Keratinocyte (primary cell): ENCODE measurements at regions not wholly inside any gene's neighbourhood (a gene's known extent, or its start where the extent isn't known, plus 50 kb on each side); places are given as distances from the start of the nearest gene placed in this dataset.

Source experiments
- DNase-seq: peaks from one replicate; pipeline ENCODE4 v3.0.0-alpha.2; 2011; ENCODE audit warnings: low read depth, missing footprints, low spot score
- FAIRE-seq: peaks from 2 replicates; lab custom pipeline; 2011; peaks lifted over from hg19 to GRCh38; lab: Jason Lieb, UNC
- H2AFZ ChIP-seq: 2 replicates; pipeline ENCODE4 v1.6.0; 2012; ENCODE audit warnings: low read length, control low read depth, inconsistent platforms; ENCODE audit not compliant: control insufficient read depth
- H3K27ac ChIP-seq: 2 replicates; pipeline ENCODE4 v1.5.1; 2011; ENCODE audit warnings: low read length; ENCODE audit not compliant: control insufficient read depth, insufficient read depth
- H3K27me3 ChIP-seq: 3 replicates; pipeline ENCODE4 v1.6.0; 2011; ENCODE audit warnings: low read length; ENCODE audit not compliant: control insufficient read depth, insufficient read depth; ENCODE audit errors: extremely low read depth
- H3K36me3 ChIP-seq, 2 experiments: 2 replicates in 1 of 2; 3 replicates in 1 of 2; pipeline ENCODE4 v1.5.1; 2011; ENCODE audit warnings: low read length in 2 of 2, mild to moderate bottlenecking in 1 of 2; ENCODE audit not compliant: control insufficient read depth in 2 of 2, insufficient read depth in 2 of 2; ENCODE audit errors: extremely low read depth in 1 of 2
- H3K4me1 ChIP-seq: 3 replicates; pipeline ENCODE4 v1.5.1; 2011; ENCODE audit warnings: low read length; ENCODE audit not compliant: control insufficient read depth, insufficient read depth; ENCODE audit errors: extremely low read depth
- H3K4me2 ChIP-seq: 3 replicates; pipeline ENCODE4 v1.6.0; 2011; ENCODE audit warnings: low read depth, low read length; ENCODE audit not compliant: control insufficient read depth, insufficient read depth; ENCODE audit errors: extremely low read depth
- H3K4me3 ChIP-seq, 3 experiments: fragments of 200-600 bp in 1 of 3; sonication (generic) in 1 of 3; 2 replicates in 2 of 3; 3 replicates in 1 of 3; pipeline ENCODE4 v1.5.1; 2011 to 2016; ENCODE audit warnings: low read length in 3 of 3, mild to moderate bottlenecking in 3 of 3, control low read depth in 2 of 3, inconsistent platforms in 1 of 3, low read depth in 1 of 3, mixed read lengths in 1 of 3, mixed run types in 1 of 3, moderate library complexity in 1 of 3; ENCODE audit not compliant: control insufficient read depth in 2 of 3, insufficient read depth in 2 of 3; ENCODE audit errors: extremely low read depth in 1 of 3
- H3K79me2 ChIP-seq: 2 replicates; pipeline ENCODE4 v1.6.0; 2012; ENCODE audit warnings: low read length; ENCODE audit not compliant: control insufficient read depth, insufficient read depth
- H3K9ac ChIP-seq: 3 replicates; pipeline ENCODE4 v1.6.0; 2011; ENCODE audit warnings: low read length; ENCODE audit not compliant: control insufficient read depth, insufficient read depth; ENCODE audit errors: extremely low read depth
- H3K9me1 ChIP-seq: 3 replicates; pipeline ENCODE4 v1.6.0; 2011; ENCODE audit warnings: low read length; ENCODE audit not compliant: control insufficient read depth, insufficient read depth; ENCODE audit errors: extremely low read depth
- H3K9me3 ChIP-seq: 2 replicates; pipeline ENCODE4 v1.5.1; 2012; ENCODE audit warnings: low read depth, low read length; ENCODE audit not compliant: control insufficient read depth
- H4K20me1 ChIP-seq: 3 replicates; pipeline ENCODE4 v1.6.0; 2011; ENCODE audit warnings: low read length; ENCODE audit not compliant: control insufficient read depth, insufficient read depth; ENCODE audit errors: extremely low read depth
- EZH2 ChIP-seq: IDR thresholded peaks from one replicate; pipeline ENCODE4 v1.6.1; 2012; ENCODE audit warnings: inconsistent platforms, mild to moderate bottlenecking, low read length, moderate library complexity
- dilution Hi-C: fragments of 300-500 bp; cut with MboI; formaldehyde crosslinking; loops from one replicate; pipeline ENCODE4 v1.7.0; 2020; ENCODE audit warnings: low sequenced_read_pairs; ENCODE audit not compliant: extremely low pct_ligation_motif_present
- TF ChIP-seq, protein P1 (sequence below), 3 experiments: IDR thresholded peaks in 1 of 3; conservative IDR thresholded peaks in 1 of 3; optimal IDR thresholded peaks in 1 of 3; 2 replicates in 2 of 3; 3 replicates in 1 of 3; pipeline versions ENCODE3 to v1.5.1; 2011; ENCODE audit warnings: low read length in 3 of 3, mild to moderate bottlenecking in 3 of 3, moderate library complexity in 2 of 3, control low read depth in 1 of 3, inconsistent platforms in 1 of 3; ENCODE audit not compliant: insufficient read depth in 2 of 3; ENCODE audit errors: extremely low read depth in 1 of 3

DNA sequence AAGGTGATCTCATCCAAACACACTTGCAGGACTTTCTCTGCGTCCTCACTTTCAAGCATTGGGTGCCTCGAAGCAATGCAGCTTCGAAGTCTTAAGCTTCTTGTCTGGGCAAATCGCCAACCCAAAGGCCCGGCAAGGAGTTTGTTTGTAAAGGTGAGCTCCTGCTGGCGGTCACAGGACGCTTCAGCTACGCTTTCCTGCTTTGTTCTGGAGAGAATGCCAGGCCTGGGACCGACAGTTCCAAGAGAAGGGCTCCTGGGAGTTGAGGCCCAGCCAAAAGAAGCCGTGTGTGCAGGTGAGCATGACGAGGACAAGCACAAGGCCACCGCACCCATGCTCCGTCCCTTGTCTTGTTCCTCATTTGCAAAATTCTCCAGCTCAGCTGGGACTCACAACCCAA is 106.6 kb upstream of the DOCK1 start:
- no peak for DNase-seq
- TF ChIP-seq, protein P1, sequence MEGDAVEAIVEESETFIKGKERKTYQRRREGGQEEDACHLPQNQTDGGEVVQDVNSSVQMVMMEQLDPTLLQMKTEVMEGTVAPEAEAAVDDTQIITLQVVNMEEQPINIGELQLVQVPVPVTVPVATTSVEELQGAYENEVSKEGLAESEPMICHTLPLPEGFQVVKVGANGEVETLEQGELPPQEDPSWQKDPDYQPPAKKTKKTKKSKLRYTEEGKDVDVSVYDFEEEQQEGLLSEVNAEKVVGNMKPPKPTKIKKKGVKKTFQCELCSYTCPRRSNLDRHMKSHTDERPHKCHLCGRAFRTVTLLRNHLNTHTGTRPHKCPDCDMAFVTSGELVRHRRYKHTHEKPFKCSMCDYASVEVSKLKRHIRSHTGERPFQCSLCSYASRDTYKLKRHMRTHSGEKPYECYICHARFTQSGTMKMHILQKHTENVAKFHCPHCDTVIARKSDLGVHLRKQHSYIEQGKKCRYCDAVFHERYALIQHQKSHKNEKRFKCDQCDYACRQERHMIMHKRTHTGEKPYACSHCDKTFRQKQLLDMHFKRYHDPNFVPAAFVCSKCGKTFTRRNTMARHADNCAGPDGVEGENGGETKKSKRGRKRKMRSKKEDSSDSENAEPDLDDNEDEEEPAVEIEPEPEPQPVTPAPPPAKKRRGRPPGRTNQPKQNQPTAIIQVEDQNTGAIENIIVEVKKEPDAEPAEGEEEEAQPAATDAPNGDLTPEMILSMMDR (optimal IDR thresholded peaks at IDR 0.05 in 1 of 3, IDR thresholded peaks at IDR 0.05 in 1 of 3, conservative IDR thresholded peaks at IDR 0.05 in 1 of 3; ENCODE audit: extremely low read depth in 1 of 3, insufficient read depth in 2 of 3, low read length in 3 of 3), result no peak
- TF ChIP-seq EZH2, result no peak
- dilution Hi-C loops, result no loop called here

DNA sequence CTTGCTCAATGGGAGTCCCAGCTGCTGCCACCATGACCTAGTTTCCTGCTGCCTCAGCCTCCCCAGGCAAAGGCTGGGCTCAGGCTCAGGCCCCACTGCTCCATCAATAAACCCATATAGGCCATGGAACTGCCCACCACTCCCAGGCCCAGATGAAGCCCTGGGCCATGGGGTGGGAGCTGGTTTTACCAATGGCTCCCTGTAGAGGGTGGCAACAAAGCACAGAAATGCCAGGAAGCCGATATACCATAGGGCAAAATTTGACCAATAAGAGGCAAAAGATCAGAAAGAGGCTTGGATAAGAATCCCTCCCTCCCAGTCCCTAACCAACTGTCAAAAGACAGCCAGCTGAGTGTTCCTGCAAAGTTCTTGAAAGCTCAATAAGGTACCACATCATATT is 101.8 kb upstream of the DOCK1 start:
- Histone ChIP-seq H2AFZ (no peak overlapping the region), H3K9ac (no peak overlapping the region), H3K9me3 (no peaks in the 10 kb centered on the region), H3K27me3 (no peaks in the 10 kb centered on the region), H3K9me1 (no peaks in the 10 kb centered on the region), H4K20me1 (no peaks in the 10 kb centered on the region), H3K27ac (no peak overlapping the region), H3K4me2 (no peak overlapping the region), H3K79me2 (no peaks in the 10 kb centered on the region), H3K4me1 (no peaks in the 10 kb centered on the region), H3K4me3 (no peak overlapping the region), H3K36me3 (no peaks in the 10 kb centered on the region)
- DNase-seq (no peak), FAIRE-seq (no peak)
- dilution Hi-C loops, result no loop called here
- TF ChIP-seq EZH2, result no peak
- TF ChIP-seq, protein P1 (optimal IDR thresholded peaks at IDR 0.05 in 1 of 3, IDR thresholded peaks at IDR 0.05 in 1 of 3, conservative IDR thresholded peaks at IDR 0.05 in 1 of 3; ENCODE audit: extremely low read depth in 1 of 3, insufficient read depth in 2 of 3, low read length in 3 of 3), result no peak

More for the DNA sequence above, 106.6 kb upstream of the DOCK1 start:
- Histone ChIP-seq H3K4me1 (no peaks in the 10 kb centered on the region), H3K27me3 (no peaks in the 10 kb centered on the region), H4K20me1 (no peaks in the 10 kb centered on the region), H2AFZ (no peak overlapping the region), H3K9ac (no peak overlapping the region), H3K9me1 (no peaks in the 10 kb centered on the region), H3K9me3 (no peaks in the 10 kb centered on the region), H3K27ac (no peak overlapping the region), H3K4me2 (no peak overlapping the region), H3K4me3 (no peak overlapping the region), H3K36me3 (no peaks in the 10 kb centered on the region), H3K79me2 (no peaks in the 10 kb centered on the region)
- FAIRE-seq, result no peak
